GM23248 (cell line): ENCODE measurements at regions not wholly inside any gene's neighbourhood (a gene's known extent, or its start where the extent isn't known, plus 50 kb on each side); places are given as distances from the start of the nearest gene placed in this dataset.

Experiments used
- EZH2 ChIP-seq: fragments of 200-600 bp; sonication (generic); IDR thresholded peaks from 2 replicates; pipeline ENCODE4 v1.6.1; 2018; ENCODE audit warnings: antibody characterized with exemption, mild to moderate bottlenecking; ENCODE audit not compliant: insufficient read depth, poor library complexity, severe bottlenecking
- EZH2phosphoT487 ChIP-seq: fragments of 200-600 bp; sonication (generic); IDR thresholded peaks from 2 replicates; pipeline ENCODE4 v1.6.1; 2018; ENCODE audit warnings: antibody characterized with exemption, moderate library complexity, mild to moderate bottlenecking, low read depth; ENCODE audit not compliant: insufficient read depth

- TF ChIP-seq EZH2 (no peak), EZH2phosphoT487 (no peak)
Measured at GRCh38 chr20:48552550-48552949, 275.2 kb downstream of the PREX1 start.
